Endothelial cell of umbilical vein (primary cell): ENCODE measurements at regions not wholly inside any gene's neighbourhood (a gene's known extent, or its start where the extent isn't known, plus 50 kb on each side); places are given as distances from the start of the nearest gene placed in this dataset.

Experiments used
- CTCF ChIP-seq, 2 donors: IDR thresholded peaks; 1 replicate in 1 of 2; 2 replicates in 1 of 2; pipeline ENCODE4 v1.5.1; 2011; ENCODE audit warnings: low read length in 2 of 2, mild to moderate bottlenecking in 2 of 2, moderate library complexity in 2 of 2, control low read depth in 1 of 2, inconsistent platforms in 1 of 2, low read depth in 1 of 2; ENCODE audit not compliant: insufficient read depth in 1 of 2; ENCODE audit errors: extremely low read depth in 1 of 2
- EZH2 ChIP-seq: IDR thresholded peaks from 2 replicates; pipeline ENCODE4 v1.6.1; 2012; ENCODE audit warnings: borderline replicate concordance, low read depth, mild to moderate bottlenecking, moderate library complexity, low read length, inconsistent platforms; ENCODE audit not compliant: severe bottlenecking
- FOS ChIP-seq: IDR thresholded peaks from 2 replicates; pipeline ENCODE4 v1.6.1; 2011; ENCODE audit warnings: mild to moderate bottlenecking, low read length, moderate library complexity, borderline replicate concordance; ENCODE audit not compliant: insufficient read depth
- MAX ChIP-seq: IDR thresholded peaks from 2 replicates; pipeline ENCODE4 v1.6.1; 2011; ENCODE audit not compliant: insufficient read depth, insufficient read length
- POLR2A ChIP-seq: IDR thresholded peaks from 2 replicates; pipeline ENCODE4 v1.6.1; 2012; ENCODE audit warnings: low read depth, mild to moderate bottlenecking, control low read depth, low read length
- POLR2AphosphoS5 ChIP-seq: IDR thresholded peaks from 2 replicates; pipeline ENCODE4 v1.6.1; 2012; ENCODE audit warnings: low read depth, mild to moderate bottlenecking, control low read depth, low read length, moderate library complexity; ENCODE audit not compliant: insufficient read depth

GRCh38 chrX:82224961-82225360, 1023.1 kb downstream of the SH3BGRL start:
- no peak for TF ChIP-seq CTCF (IDR thresholded peaks at IDR 0.05; ENCODE audit: extremely low read depth in 1 of 2, insufficient read depth in 1 of 2, low read depth in 1 of 2, low read length in 2 of 2)
- TF ChIP-seq POLR2A = no peak
- TF ChIP-seq EZH2 = no peak
- no peak for TF ChIP-seq POLR2AphosphoS5
- no peak for TF ChIP-seq MAX
- no peak for TF ChIP-seq FOS
